ENCODE measurements at regions not wholly inside any gene's neighbourhood (a gene's known extent, or its start where the extent isn't known, plus 50 kb on each side); places are given as distances from the start of the nearest gene placed in this dataset.

- TF ChIP-seq CTCF (conservative IDR thresholded peaks at IDR 0.05; ENCODE audit: low read depth, low read length) (no peak), POLR2A (IDR thresholded peaks at IDR 0.05; ENCODE audit: low read depth, low read length) (no peak), NFE2L2 (IDR thresholded peaks at IDR 0.05; ENCODE audit: low read depth, low read length) (no peak), MXI1 (IDR thresholded peaks at IDR 0.05; ENCODE audit: borderline replicate concordance, low read depth, low read length) (no peak), RFX5 (IDR thresholded peaks at IDR 0.05; ENCODE audit: low read depth, low read length) (no peak), CEBPB (IDR thresholded peaks at IDR 0.05; ENCODE audit: low read depth, low read length) (no peak), SMC3 (IDR thresholded peaks at IDR 0.05; ENCODE audit: low read depth, low read length) (no peak), RCOR1 (IDR thresholded peaks at IDR 0.05; ENCODE audit: insufficient replicate concordance, low read length) (no peak), MAFK (IDR thresholded peaks at IDR 0.05; ENCODE audit: low read depth, low read length) (no peak), RAD21 (IDR thresholded peaks at IDR 0.05; ENCODE audit: low read length) (no peak), CHD1 (IDR thresholded peaks at IDR 0.05; ENCODE audit: low read depth, low read length) (no peak)
- TF ChIP-seq, protein P1, sequence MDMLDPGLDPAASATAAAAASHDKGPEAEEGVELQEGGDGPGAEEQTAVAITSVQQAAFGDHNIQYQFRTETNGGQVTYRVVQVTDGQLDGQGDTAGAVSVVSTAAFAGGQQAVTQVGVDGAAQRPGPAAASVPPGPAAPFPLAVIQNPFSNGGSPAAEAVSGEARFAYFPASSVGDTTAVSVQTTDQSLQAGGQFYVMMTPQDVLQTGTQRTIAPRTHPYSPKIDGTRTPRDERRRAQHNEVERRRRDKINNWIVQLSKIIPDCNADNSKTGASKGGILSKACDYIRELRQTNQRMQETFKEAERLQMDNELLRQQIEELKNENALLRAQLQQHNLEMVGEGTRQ (IDR thresholded peaks at IDR 0.05; ENCODE audit: low read depth, low read length): no peak
Measured at GRCh38 chr10:84846658-84847316, 518.4 kb downstream of the CCSER2 start.
